K562 (cell line): ENCODE measurements at regions not wholly inside any gene's neighbourhood (a gene's known extent, or its start where the extent isn't known, plus 50 kb on each side); places are given as distances from the start of the nearest gene placed in this dataset.

ENCODE experiments used
- ATAC-seq: fragments of 200-7000 bp; cut with Tn5 transposase; 3 replicates; pipeline ENCODE4 v1.9.1; 2020; ENCODE audit warnings: moderate library complexity
- BruUV-seq: library from RNA; stranded (reverse); fragments of 400-500 nt; replicated peaks from 2 replicates; lab custom pipeline; 2021; lab: Mats Ljungman, UMichigan
- CTCF ChIA-PET: fragments of 300-600 bp; formaldehyde crosslinking; extraction: SDS; loops from one replicate; lab custom pipeline; 2021; ENCODE audit warnings: low intra/inter-chr PET ratio; lab: Yijun Ruan, JAX
- POLR2A ChIA-PET: fragments of 300-600, 350-650 bp; sonication (Branson Sonifier 250); formaldehyde crosslinking; extraction: SDS; loops from one replicate; lab custom pipeline; 2021; ENCODE audit warnings: antibody characterized with exemption, inconsistent platforms; lab: Yijun Ruan, JAX
- DNase-seq, 4 experiments: peaks; one replicate each; pipeline versions ENCODE4 v3.0.0 to v3.0.0-alpha.2; 2011 to 2018; ENCODE audit warnings: low spot score in 3 of 4, mixed read lengths in 3 of 4; ENCODE audit errors: extremely low read depth in 1 of 4
- FAIRE-seq: peaks from 2 replicates; lab custom pipeline; 2011; peaks lifted over from hg19 to GRCh38; lab: Jason Lieb, UNC
- H2AFZ ChIP-seq: 2 replicates; pipeline ENCODE4 v1.6.0; 2011; ENCODE audit warnings: low read depth, low read length, control low read depth, inconsistent platforms
- H3K27ac ChIP-seq: fragments of 200-600 bp; 3 replicates; pipeline ENCODE4 v1.8.0; 2011; ENCODE audit warnings: low read depth, mild to moderate bottlenecking, control low read depth, inconsistent platforms, low read length, moderate library complexity, mixed read lengths; ENCODE audit errors: extremely low read depth
- H3K27me3 ChIP-seq, 2 experiments: fragments of 300-600 bp in 1 of 2; 2 replicates in 1 of 2; 3 replicates in 1 of 2; pipeline versions ENCODE4 v1.6.0 to v1.8.0; 2011; ENCODE audit warnings: inconsistent platforms in 2 of 2, low read length in 2 of 2, mild to moderate bottlenecking in 1 of 2, mixed read lengths in 1 of 2, moderate library complexity in 1 of 2; ENCODE audit not compliant: control insufficient read depth in 2 of 2, insufficient read depth in 2 of 2
- H3K36me3 ChIP-seq: fragments of 300-600 bp; 3 replicates; pipeline ENCODE4 v1.8.0; 2011; ENCODE audit warnings: mild to moderate bottlenecking, low read length, inconsistent platforms; ENCODE audit not compliant: control insufficient read depth, insufficient read depth
- H3K4me1 ChIP-seq, 2 experiments: fragments of 200-600 bp in 1 of 2; replicated peaks in 1 of 2; 2 replicates in 1 of 2; 3 replicates in 1 of 2; pipeline versions ENCODE4 v1.5.1 to v1.8.0; 2011; ENCODE audit warnings: inconsistent platforms in 2 of 2, low read length in 2 of 2, mild to moderate bottlenecking in 1 of 2, mixed read lengths in 1 of 2, moderate library complexity in 1 of 2; ENCODE audit not compliant: control insufficient read depth in 2 of 2, insufficient read depth in 2 of 2
- H3K4me2 ChIP-seq: 2 replicates; pipeline ENCODE4 v1.6.1; 2011; ENCODE audit warnings: low read length, control low read depth, inconsistent platforms, mixed read lengths; ENCODE audit not compliant: insufficient read depth
- H3K4me3 ChIP-seq: fragments of 200-600 bp; sonication (generic), shearing (Covaris generic); 2 replicates; pipeline ENCODE4 v1.5.1; 2016; ENCODE audit warnings: control low read depth, inconsistent platforms
- H3K79me2 ChIP-seq: fragments of 200-600 bp; 3 replicates; pipeline ENCODE4 v1.8.0; 2011; ENCODE audit warnings: low read length, inconsistent platforms; ENCODE audit not compliant: control insufficient read depth, insufficient read depth
- H3K9ac ChIP-seq, 2 experiments: 2 replicates each; pipeline versions ENCODE4 v1.6.0 to v1.6.1; 2011; ENCODE audit warnings: low read depth in 2 of 2, low read length in 2 of 2, control low read depth in 1 of 2, inconsistent platforms in 1 of 2, mild to moderate bottlenecking in 1 of 2, mixed read lengths in 1 of 2; ENCODE audit not compliant: insufficient read depth in 1 of 2
- H3K9me1 ChIP-seq: one replicate; pipeline ENCODE4 v1.6.0; 2011; ENCODE audit warnings: inconsistent platforms, mild to moderate bottlenecking, low read length, moderate library complexity; ENCODE audit not compliant: control insufficient read depth, insufficient read depth
- H3K9me3 ChIP-seq: replicated peaks from 2 replicates; pipeline ENCODE4 v1.5.1; 2011; ENCODE audit warnings: low read depth, low read length, inconsistent platforms; ENCODE audit not compliant: control insufficient read depth, insufficient read depth
- H4K20me1 ChIP-seq: replicated peaks from 2 replicates; pipeline ENCODE4 v1.6.1; 2011; ENCODE audit warnings: low read length, inconsistent platforms, mixed read lengths; ENCODE audit not compliant: control insufficient read depth, insufficient read depth
- MGA ChIP-seq: fragments of 450-650 bp; IDR thresholded peaks from 2 replicates; pipeline ENCODE4 v1.6.1; 2016; ENCODE audit warnings: mild to moderate bottlenecking, moderate library complexity
- NFIX ChIP-seq: fragments of 250-450 bp; sonication (Bioruptor Pico); IDR thresholded peaks from 2 replicates; pipeline ENCODE4 v1.4.0; 2020; ENCODE audit warnings: low read depth, mild to moderate bottlenecking, moderate library complexity
- SMC3 ChIP-seq: conservative IDR thresholded peaks from 2 replicates; pipeline ENCODE4 v1.6.1; 2011; ENCODE audit warnings: low read depth, low read length, improper control_type of control experiment; ENCODE audit not compliant: insufficient read depth
- ZNF354B ChIP-seq: fragments of 250-450 bp; sonication (Bioruptor Pico); IDR thresholded peaks from 2 replicates; pipeline ENCODE4 v1.4.0; 2020
- ZNF561 ChIP-seq: fragments of 450-650 bp; formaldehyde crosslinking; conservative IDR thresholded peaks from 2 replicates; pipeline ENCODE4 v1.4.0; 2020; ENCODE audit warnings: mild to moderate bottlenecking, moderate library complexity
- ZNF740 ChIP-seq, 3 experiments: fragments of 200-800 bp in 1 of 3; sonication (Bioruptor generic) in 1 of 3; sonication (generic) in 1 of 3; formaldehyde crosslinking in 1 of 3; IDR thresholded peaks; 2 replicates each; pipeline versions ENCODE4 v1.6.1 to v1.8.0; 2016 to 2022; ENCODE audit warnings: mild to moderate bottlenecking in 2 of 3, missing compliant biosample characterization in 2 of 3, missing genetic modification characterization in 2 of 3, missing genetic modification reagents in 1 of 3
- WGBS: fragments of 100-300 bp; shearing (Covaris generic); methylation state at CpG from one replicate; pipeline ENCODE4 v1.1.6; 2016; ENCODE audit warnings: low coverage, mixed read lengths; ENCODE audit not compliant: insufficient coverage; ENCODE audit errors: missing lambda C conversion rate; 5-methylcytosine and 5-hydroxymethylcytosine counted together
- in situ Hi-C: fragments of 300-500 bp; cut with MboI; formaldehyde crosslinking; loops from 4 replicates; pipeline ENCODE4 v1.15.0; 2018; ENCODE audit warnings: inconsistent platforms, mixed read lengths
- intact Hi-C: fragments of 100-400 bp; cut with micrococcal nuclease; formaldehyde crosslinking; loops from 2 replicates; pipeline ENCODE4 v1.14.2; 2022

GRCh38 chr18:28382215-28382879 lies 205.4 kb upstream of the CDH2 start:
- FAIRE-seq (no peak), ATAC-seq (no peak), DNase-seq (no peak)
- ChIA-PET POLR2A (no interaction called here), CTCF (no interaction called here)
- 0% methylated on average over 3 of the region's 3 CpGs for WGBS
- H2AFZ ChIP-seq: no peak overlapping the region
- BruUV-seq: no TSS peak
- no peak overlapping the region for H3K4me3 ChIP-seq
- no peaks in the 10 kb centered on the region for H3K9me3 ChIP-seq
- H3K79me2 ChIP-seq: no peaks in the 10 kb centered on the region
- H3K27me3 ChIP-seq: no peaks in the 10 kb centered on the region
- H3K27ac ChIP-seq: no peak overlapping the region
- no peaks in the 10 kb centered on the region for H3K36me3 ChIP-seq
- no peaks in the 10 kb centered on the region for H3K9me1 ChIP-seq
- TF ChIP-seq ZNF561 (CRISPR knock-in tag): no peak
- TF ChIP-seq SMC3: no peak
- TF ChIP-seq MGA: no peak
- TF ChIP-seq NFIX (CRISPR knock-in tag): no peak
- TF ChIP-seq ZNF354B (CRISPR knock-in tag): no peak
- TF ChIP-seq ZNF740 (CRISPR knock-in tag; IDR thresholded peaks at IDR 0.05): no peak
- no peak for TF ChIP-seq ZNF740 (tag; IDR thresholded peaks at IDR 0.05)
- TF ChIP-seq, all 486 proteins: peak for 0
- Histone ChIP-seq H3K4me1 (no peaks in the 10 kb centered on the region), H4K20me1 (no peaks in the 10 kb centered on the region), H3K4me2 (no peak overlapping the region), H3K9ac (no peak overlapping the region)
- intact Hi-C loops (no loop called here), in situ Hi-C loops (no loop called here)
